ENCODE measurements at regions not wholly inside any gene's neighbourhood (a gene's known extent, or its start where the extent isn't known, plus 50 kb on each side); places are given as distances from the start of the nearest gene placed in this dataset.
"Not testable (repeated sequence)": the region's sequence is repeated elsewhere in the genome, so short reads cannot be mapped to it uniquely, and the experiment has no call there.

- DNase-seq = not testable (repeated sequence)
These were observed 75.1 kb downstream of the LYZL1 start for GRCh38 chr10:29363930-29364329.

DNA sequence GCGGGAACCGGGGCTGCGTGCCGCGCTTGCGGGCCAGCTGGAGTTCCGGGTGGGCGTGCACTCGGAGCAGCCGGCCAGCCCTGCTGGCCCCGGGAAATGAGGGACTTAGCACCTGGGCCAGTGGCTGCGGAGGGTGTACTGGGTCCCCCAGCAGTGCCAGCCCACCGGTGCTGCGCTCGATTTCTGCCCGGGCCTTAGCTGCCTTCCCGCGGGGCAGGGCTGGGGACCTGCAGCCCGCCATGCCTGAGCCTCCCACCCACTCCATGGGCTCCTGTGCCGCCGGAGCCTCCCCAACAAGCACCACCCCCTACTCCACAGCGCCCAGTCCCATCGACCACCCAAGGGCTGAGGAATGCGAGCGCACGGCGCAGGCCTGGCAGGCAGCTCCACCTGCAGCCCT, 77.3 kb downstream of the LYZL1 start:
- DNase-seq = not testable (repeated sequence)

GRCh38 chr10:29369419-29369818, 80.5 kb downstream of the LYZL1 start:
- DNase-seq = no peak

DNA sequence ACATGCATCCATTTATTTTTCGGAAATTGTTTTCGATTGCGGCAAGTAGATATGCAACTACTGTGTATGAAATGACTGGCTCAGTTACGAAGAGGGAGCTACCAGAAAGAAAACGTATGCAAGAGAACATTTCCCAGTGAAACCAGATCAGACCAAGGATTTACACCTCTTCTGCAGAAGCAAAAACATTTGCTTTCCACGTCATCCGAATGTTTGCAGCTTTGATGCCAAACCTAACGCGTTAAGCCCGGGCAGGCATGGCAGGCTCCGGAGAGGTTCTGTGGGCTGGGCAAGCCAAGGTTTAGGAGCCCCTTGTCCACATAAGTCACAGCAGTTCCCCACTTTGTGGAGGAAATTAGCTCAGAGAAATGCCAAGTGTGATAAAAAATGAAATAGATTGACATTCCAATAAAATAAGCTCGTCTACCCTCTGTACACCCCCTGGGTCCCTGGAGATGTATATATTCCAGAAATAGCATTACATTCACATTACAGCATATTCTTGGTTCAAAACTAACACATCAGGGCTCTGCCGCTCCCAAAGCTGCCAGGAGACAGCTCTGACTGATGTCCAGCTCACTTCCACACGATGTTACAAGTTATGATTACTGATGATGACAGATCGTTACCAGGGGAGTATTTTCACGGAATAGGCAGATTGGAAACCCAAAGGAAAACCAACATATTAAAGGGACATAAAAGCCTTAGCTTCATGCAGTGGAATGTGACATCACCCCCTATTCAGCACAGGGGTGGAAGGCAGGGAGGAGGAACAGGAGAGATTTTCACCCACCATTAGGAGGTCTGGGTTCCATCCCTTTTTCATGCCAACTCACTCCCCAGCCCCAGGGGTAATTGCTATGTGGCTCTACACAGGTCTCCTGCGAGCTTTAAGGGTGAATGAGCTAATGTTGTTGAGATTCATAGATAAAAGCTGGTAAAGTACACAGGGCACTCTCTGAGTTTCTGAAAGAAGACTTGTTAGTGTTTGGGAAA, 81.5 kb downstream of the LYZL1 start:
- no peak for DNase-seq

- DNase-seq = no peak
These were observed 84.0 kb downstream of the LYZL1 start for GRCh38 chr10:29372920-29373319.

GRCh38 chr10:29374162-29374561, 85.3 kb downstream of the LYZL1 start:
- no peak for DNase-seq

GRCh38 chr10:29375888-29376287, 87.0 kb downstream of the LYZL1 start:
- no peak for DNase-seq

- peak; percentile 57 for DNase-seq
These were observed 88.6 kb downstream of the LYZL1 start for GRCh38 chr10:29377333-29377961.

DNA sequence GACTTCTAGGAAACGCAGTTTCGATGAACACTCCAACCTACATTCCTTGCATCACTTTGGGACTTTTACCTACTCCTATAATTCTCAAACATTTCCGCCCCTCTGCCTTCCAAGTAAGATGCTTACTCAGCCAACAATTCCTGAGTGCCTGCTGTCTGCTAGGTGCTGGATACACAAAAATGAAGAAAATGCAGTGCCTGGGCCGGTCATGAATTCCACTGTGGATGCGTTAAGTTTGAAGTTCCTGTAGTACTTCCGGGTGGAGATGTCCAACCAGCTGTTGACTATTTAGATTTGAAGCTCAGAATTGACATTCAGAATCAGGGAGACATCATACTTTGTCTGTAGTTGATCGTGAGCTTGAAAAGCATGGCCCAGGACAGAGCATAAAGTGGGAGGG, 89.2 kb downstream of the LYZL1 start:
- no peak for DNase-seq

DNA sequence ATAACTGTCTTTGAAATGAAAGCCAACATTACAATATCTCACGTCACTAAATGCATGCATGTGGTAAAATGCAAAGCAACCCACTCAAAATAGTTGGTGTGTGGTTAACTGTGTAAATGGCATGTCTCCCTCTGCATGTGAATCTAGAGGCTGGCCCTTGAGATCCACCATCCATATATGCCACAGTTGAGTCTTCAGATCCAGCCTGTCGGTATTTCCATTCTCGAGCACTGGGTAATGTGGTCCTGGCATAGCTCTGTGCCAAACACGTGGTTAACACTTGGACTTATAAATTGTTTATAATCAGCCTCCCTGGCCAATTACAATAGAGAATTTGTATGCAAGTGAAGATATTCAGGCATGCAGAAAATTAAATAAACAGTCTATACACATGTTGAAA, 90.3 kb downstream of the LYZL1 start:
- DNase-seq = no peak

DNA sequence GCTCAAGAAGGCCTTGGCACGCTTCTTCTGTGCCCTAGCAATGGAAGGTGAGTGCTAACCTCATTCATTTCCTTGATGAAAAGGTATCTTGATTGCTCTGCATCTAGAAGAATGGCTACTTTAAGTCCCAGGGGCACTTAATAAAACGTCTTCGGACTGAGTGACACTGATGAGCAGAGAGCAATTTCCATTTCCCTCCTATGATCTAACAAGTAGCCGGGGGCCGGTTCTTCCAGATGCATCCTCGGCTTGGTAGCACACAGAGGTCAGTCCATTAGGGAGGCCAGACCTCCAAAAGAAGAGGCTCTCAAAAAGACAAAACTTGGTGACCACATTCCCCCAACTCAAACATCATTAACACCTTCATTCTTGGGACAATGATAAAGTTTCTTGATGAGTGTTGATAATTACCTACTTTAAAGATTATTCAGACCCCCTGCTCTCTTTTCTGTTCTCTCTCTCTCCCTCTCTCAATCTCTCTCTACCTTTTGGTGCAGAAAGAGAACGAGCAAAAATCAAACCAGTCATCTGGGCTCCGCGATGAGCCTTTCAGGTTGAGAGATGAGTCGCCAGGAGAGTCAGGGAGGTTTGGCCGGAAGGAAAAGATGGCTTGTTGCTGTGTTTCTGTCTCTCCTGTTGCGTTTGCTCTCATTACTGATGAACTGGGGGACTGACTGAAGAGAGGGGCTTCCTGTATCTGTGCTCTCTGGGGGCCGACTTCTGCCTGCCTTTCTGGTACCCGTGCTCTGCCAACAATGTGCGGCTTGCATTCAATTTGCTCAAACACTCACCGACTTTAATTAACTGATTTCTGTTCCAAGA, 91.1 kb downstream of the LYZL1 start:
- DNase-seq = not testable (repeated sequence)

DNA sequence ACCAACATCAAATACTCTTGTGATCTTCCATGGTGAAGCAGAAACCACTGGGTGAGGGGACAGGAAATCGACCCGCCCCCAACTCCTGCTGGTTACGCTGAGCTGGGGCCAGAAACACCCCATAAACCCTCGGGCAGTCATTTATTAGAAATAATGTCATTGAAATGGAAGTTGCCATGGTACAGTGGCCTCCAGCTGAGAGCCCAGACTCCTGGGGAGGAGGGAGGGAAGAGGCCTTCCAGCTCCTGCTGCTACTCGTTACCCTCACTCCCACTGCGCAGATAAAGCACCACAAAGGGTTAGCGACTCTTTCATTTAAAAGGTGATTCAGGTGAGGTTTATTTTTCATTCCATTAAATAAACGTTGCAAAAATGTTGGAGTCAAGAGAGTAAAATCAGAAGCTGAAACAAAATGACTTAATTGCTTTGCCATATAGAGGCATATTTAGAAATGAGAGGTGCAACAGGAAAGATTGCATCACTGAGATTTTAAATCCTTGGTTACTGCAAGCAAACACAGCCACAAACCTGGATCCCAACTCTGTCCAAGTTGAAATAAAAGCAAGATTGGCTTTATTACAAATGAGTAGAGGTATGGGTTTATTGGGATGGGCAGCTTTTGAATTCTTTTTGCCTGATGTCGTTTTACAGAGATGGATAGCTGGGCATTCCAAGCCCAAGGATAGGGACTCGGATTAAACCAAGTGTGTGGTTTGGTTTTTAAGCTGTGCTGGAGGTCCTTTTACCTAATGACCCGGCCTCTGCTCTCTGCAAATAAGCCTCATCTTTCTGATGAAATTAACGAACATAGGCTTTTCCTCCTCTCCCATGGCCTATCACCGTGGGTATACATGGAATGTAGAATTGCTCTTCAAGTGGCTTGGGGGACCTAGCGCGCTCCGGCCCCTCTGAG, 92.0 kb downstream of the LYZL1 start:
- not testable (repeated sequence) for DNase-seq

DNA sequence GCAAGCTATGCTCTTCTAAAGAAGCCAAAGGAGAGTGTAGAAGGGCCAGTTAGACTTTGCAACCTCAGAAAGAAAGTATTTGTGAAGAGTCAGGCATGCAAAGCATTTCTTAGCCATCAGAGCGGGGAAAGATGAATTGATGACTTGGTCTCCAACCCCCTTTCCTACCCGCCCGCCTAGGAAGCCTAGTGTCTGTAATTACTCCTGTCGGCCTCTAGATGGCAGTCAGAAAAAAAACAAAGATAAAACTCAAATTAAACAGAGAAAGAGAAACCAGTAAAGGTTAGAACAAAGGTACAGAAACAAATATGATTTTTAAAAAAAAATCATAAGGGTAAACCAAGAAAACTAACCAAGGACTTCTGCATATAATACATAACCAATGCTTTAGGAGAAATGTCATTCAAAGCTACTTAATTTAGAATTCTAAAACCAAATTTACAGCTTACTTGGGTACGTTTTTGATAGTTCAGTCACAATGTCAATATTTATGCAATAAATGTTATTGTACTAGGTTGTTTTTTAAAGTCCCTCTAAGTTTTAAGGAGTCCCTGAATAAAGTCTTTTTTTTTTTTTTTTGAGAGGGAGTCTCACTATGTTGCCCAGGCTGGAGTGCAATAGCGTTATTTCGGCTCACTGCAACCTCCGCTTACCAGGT, 97.6 kb downstream of the LYZL1 start:
- DNase-seq = peak; percentile 76

GRCh38 chr10:29387269-29387668, 98.4 kb downstream of the LYZL1 start:
- peak; percentile 94 for DNase-seq

GRCh38 chr10:29388112-29388511, 99.2 kb downstream of the LYZL1 start:
- DNase-seq = peak; percentile 58

DNA sequence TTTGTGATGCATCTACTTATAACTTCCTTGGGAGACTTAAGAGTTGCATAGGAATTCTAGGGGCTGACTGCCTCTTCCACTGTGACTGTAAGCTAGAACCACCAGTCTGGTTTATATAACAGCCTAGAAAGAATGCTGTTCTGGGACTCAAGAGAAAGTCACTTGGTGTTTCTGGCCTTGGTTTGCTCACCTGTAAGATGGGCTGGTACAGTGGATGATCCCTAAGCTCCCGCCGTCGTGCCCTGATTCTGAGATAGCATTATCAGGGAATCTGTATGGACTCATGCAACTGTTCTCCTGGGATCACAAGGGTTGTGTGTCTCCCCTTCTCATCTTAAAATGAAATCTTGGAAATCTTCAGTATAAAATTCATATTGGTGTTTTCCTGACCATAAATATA, 100.6 kb downstream of the LYZL1 start:
- no peak for DNase-seq

- DNase-seq = no peak
These were observed 101.1 kb downstream of the LYZL1 start for GRCh38 chr10:29389935-29390334.

GRCh38 chr10:29392376-29393021, 103.6 kb downstream of the LYZL1 start:
- DNase-seq = peak; percentile 75

GRCh38 chr10:29394321-29394932, 105.6 kb downstream of the LYZL1 start:
- DNase-seq = no peak

GRCh38 chr10:29395409-29395808, 106.5 kb downstream of the LYZL1 start:
- DNase-seq = no peak

DNA sequence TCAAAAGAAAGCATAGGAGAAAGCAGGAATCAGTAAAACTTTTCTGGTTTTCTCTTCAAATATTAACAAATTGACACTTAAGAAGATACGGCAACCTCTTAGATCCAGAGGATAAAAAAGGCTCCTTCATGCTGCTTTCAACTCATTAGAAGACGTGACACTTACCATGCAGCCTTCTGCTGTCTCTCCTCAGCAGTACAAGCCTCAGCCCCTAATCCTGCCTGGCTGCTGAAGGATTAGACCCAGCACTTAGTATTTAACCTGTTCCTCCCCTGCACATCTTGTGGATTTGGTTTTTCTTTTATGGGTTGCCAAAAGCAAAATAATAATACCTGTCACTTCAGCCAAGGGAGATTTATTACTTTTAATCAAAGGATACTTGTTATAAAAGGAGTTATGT, 108.4 kb downstream of the LYZL1 start:
- no peak for DNase-seq
